ENCODE measurements at regions not wholly inside any gene's neighbourhood (a gene's known extent, or its start where the extent isn't known, plus 50 kb on each side); places are given as distances from the start of the nearest gene placed in this dataset.
A peak's percentile ranks its signal among the peaks of the same experiment; 100 is the strongest.

- DNase-seq, result no peak
Observed at GRCh38 chr18:57991552-57991951, 52.5 kb upstream of the NEDD4L start.

- DNase-seq, result no peak
Observed at GRCh38 chr18:57989536-57989935, 54.5 kb upstream of the NEDD4L start.

GRCh38 chr18:57984490-57985115 lies 59.4 kb upstream of the NEDD4L start:
- DNase-seq, result peak; percentile 54

GRCh38 chr18:57983965-57984364 lies 60.1 kb upstream of the NEDD4L start:
- no peak for DNase-seq

GRCh38 chr18:57983472-57983871 lies 60.6 kb upstream of the NEDD4L start:
- DNase-seq, result no peak

GRCh38 chr18:57982372-57983021 lies 61.5 kb upstream of the NEDD4L start:
- DNase-seq, result no peak

- DNase-seq, result no peak
Observed at GRCh38 chr18:57981308-57982028, 62.6 kb upstream of the NEDD4L start.

GRCh38 chr18:57980573-57981307 lies 63.3 kb upstream of the NEDD4L start:
- peak; percentile 88 for DNase-seq

- DNase-seq, result no peak
Observed at GRCh38 chr18:57976230-57976773, 67.7 kb upstream of the NEDD4L start.

- no peak for DNase-seq
Observed at GRCh38 chr18:57975805-57976204, 68.2 kb upstream of the NEDD4L start.

GRCh38 chr18:57974585-57975265 lies 69.3 kb upstream of the NEDD4L start:
- DNase-seq, result no peak

- no peak for DNase-seq
Observed at GRCh38 chr18:57973889-57974288, 70.1 kb upstream of the NEDD4L start.

GRCh38 chr18:57970356-57971095 lies 73.5 kb upstream of the NEDD4L start:
- no peak for DNase-seq

GRCh38 chr18:57969824-57970223 lies 74.2 kb upstream of the NEDD4L start:
- no peak for DNase-seq

GRCh38 chr18:57965246-57965645 lies 78.8 kb upstream of the NEDD4L start:
- no peak for DNase-seq

- no peak for DNase-seq
Observed at GRCh38 chr18:57961876-57962505, 82.0 kb upstream of the NEDD4L start.

- no peak for DNase-seq
Observed at GRCh38 chr18:57961411-57961810, 82.6 kb upstream of the NEDD4L start.

GRCh38 chr18:57959278-57959677 lies 84.7 kb upstream of the NEDD4L start:
- peak; percentile 36 for DNase-seq

GRCh38 chr18:57957210-57957609 lies 86.8 kb upstream of the NEDD4L start:
- DNase-seq, result no peak

- no peak for DNase-seq
Observed at GRCh38 chr18:57956491-57956890, 87.5 kb upstream of the NEDD4L start.

- no peak for DNase-seq
Observed at GRCh38 chr18:57954935-57955334, 89.1 kb upstream of the NEDD4L start.

Measured in DMS153 (cell line).